Frontal cortex (tissue), 1 donor: ENCODE measurements at regions not wholly inside any gene's neighbourhood (a gene's known extent, or its start where the extent isn't known, plus 50 kb on each side); places are given as distances from the start of the nearest gene placed in this dataset. TPM values are rescaled to one million over a fixed set of nuclear protein-coding genes. Genes with fewer than 3 reads are reported as not detected.

Source experiments
- small RNA-seq: library from RNA; depleted of rRNA; stranded (forward); fragments of <200 nt; gene quantifications from one replicate; pipeline ENCODE3, GENCODE V24; 2014

Small RNAs in the stretch of these regions (small RNA-seq; reads per million reads assigned to genes)
- gene RNU6-741P = not detected
